ENCODE measurements at regions not wholly inside any gene's neighbourhood (a gene's known extent, or its start where the extent isn't known, plus 50 kb on each side); places are given as distances from the start of the nearest gene placed in this dataset.
"Not testable (repeated sequence)": the region's sequence is repeated elsewhere in the genome, so short reads cannot be mapped to it uniquely, and the experiment has no call there.

- H3K27me3 Mint-ChIP-seq, result no peaks in the 10 kb centered on the region
- H3K4me3 Mint-ChIP-seq, result no peak overlapping the region
- H3K4me1 Mint-ChIP-seq, result no peaks in the 10 kb centered on the region
- H3K27ac Mint-ChIP-seq, result no peak overlapping the region
- ChIA-PET POLR2A (no interaction called here), CTCF (no interaction called here)
- peaks cover 2% of the 10 kb centered on the region for H3K9me3 Mint-ChIP-seq
- DNase-seq (no peak), ATAC-seq (ENCODE audit: low read depth) (no peak)
- intact Hi-C loops (cut with micrococcal nuclease), result no loop called here
- no peaks in the 10 kb centered on the region for H3K36me3 Mint-ChIP-seq (ENCODE audit: low read depth)
- no peak for TF ChIP-seq CTCF (IDR thresholded peaks at IDR 0.05)
Observed at GRCh38 chr6:96410467-96410866, 111.1 kb upstream of the UFL1 start.

- CTCF ChIA-PET, result no interaction called here
- H3K36me3 Mint-ChIP-seq (ENCODE audit: low read depth), result no peaks in the 10 kb centered on the region
- intact Hi-C loops (cut with micrococcal nuclease), result no loop called here
Observed at GRCh38 chr6:96420294-96420693, 101.3 kb upstream of the UFL1 start.

GRCh38 chr6:96433950-96434349 is 87.7 kb upstream of the UFL1 start:
- no peak for ATAC-seq (ENCODE audit: low read depth)
- CTCF ChIA-PET, result no interaction called here
- Mint-ChIP-seq H3K27ac (no peak overlapping the region), H3K9me3 (peaks cover 23% of the 10 kb centered on the region), H3K27me3 (no peaks in the 10 kb centered on the region), H3K36me3 (ENCODE audit: low read depth) (no peaks in the 10 kb centered on the region), H3K4me3 (no peak overlapping the region), H3K4me1 (no peaks in the 10 kb centered on the region)
- POLR2A ChIA-PET, result no interaction called here
- no peak for TF ChIP-seq CTCF (IDR thresholded peaks at IDR 0.05)
- intact Hi-C loops (cut with micrococcal nuclease), result no loop called here
- no peak for DNase-seq

More at GRCh38 chr6:96420294-96420693, 101.3 kb upstream of the UFL1 start:
- Mint-ChIP-seq H3K9me3 (peaks cover 15% of the 10 kb centered on the region), H3K4me3 (no peak overlapping the region), H3K27me3 (no peaks in the 10 kb centered on the region), H3K4me1 (no peaks in the 10 kb centered on the region), H3K27ac (no peak overlapping the region)
- POLR2A ChIA-PET, result no interaction called here
- DNase-seq, result no peak
- ATAC-seq (ENCODE audit: low read depth), result no peak
- no peak for TF ChIP-seq CTCF (IDR thresholded peaks at IDR 0.05)

DNA sequence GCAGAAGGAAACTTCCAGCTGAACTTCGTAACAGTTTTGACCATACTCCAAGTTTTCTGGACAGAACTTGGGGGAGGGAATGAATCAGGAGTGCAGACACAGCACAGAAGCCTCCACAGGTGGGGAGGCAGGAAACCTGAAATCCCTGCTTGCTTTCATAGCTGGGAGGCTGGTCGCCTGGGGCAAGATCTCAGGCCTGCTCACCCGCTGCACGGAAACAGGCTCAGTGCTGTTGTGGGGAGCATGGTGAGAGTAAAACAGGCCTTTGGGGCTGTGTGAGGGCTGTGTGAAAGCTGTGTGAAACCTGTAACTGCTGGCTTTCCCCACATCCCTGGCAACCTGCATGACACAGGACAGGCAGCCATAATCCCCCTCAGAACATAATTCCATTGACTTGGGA is 85.2 kb upstream of the UFL1 start:
- intact Hi-C loops (cut with micrococcal nuclease), result no loop called here
- no peaks in the 10 kb centered on the region for H3K4me1 Mint-ChIP-seq
- no peak overlapping the region for H3K27ac Mint-ChIP-seq
- ChIA-PET CTCF (no interaction called here), POLR2A (no interaction called here)
- no peaks in the 10 kb centered on the region for H3K27me3 Mint-ChIP-seq
- DNase-seq, result no peak
- H3K4me3 Mint-ChIP-seq, result no peak overlapping the region
- no peak for ATAC-seq (ENCODE audit: low read depth)
- no peak for TF ChIP-seq CTCF (IDR thresholded peaks at IDR 0.05)
- H3K36me3 Mint-ChIP-seq (ENCODE audit: low read depth), result no peaks in the 10 kb centered on the region
- H3K9me3 Mint-ChIP-seq, result peaks cover 14% of the 10 kb centered on the region

DNA sequence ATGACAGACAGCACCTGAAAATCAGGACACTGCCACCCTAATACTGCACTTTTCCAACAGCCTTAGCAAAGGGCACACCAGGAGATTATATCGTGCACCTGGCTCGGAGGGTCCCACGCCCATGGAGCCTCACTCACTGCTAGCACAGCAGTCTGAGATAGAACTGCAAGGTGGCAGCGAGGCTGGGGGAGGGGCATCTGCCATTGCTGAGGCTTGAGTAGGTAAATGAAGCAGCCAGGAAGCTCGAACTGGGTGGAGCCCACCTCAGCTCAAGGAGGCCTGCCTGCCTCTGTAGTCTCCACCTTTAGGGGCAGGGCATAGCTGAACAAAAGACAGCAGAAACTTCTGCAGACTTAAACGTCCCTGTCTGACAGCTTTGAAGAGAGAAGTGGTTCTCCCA is 84.4 kb upstream of the UFL1 start:
- H3K27ac Mint-ChIP-seq; H3K4me1 Mint-ChIP-seq; POLR2A ChIA-PET; H3K27me3 Mint-ChIP-seq; intact Hi-C loops (cut with micrococcal nuclease); DNase-seq; H3K4me3 Mint-ChIP-seq; CTCF ChIA-PET; ATAC-seq (ENCODE audit: low read depth); H3K36me3 Mint-ChIP-seq (ENCODE audit: low read depth): not testable (repeated sequence)
- H3K9me3 Mint-ChIP-seq, result peaks cover 12% of the 10 kb centered on the region

DNA sequence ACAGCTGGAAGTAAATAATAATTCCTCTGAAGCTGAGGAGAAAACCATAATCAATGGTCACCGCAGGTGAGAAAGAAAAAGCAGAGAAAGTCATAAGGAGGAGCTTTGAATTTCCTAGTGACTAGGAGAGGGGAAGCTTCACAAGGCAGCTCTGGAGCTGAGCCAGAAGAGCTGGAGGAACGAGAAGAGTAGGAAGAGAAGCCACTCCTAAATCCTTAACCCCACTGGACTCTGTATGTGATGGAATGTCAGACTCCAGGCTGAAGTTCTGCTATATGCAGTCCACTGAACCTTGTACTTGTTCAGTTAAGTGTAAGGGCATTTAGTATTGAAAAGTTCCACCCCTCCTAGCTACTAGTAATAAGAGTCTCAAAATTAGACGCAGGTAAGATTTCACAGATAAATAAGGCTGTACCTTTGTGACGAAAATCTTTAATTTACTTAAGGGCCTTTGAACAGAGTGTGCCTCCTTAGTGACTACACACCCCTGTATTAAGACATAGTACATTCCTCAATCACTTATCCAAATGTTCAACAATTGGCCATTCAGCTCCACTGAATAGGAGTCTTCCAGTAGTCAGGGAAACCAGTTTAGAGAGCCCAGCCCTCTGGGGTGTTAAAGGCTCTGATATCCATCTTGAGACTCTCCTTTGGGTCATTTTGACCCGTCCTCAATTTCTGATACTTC is 71.4 kb upstream of the UFL1 start:
- no peak for TF ChIP-seq CTCF (IDR thresholded peaks at IDR 0.05)
- Mint-ChIP-seq H3K27ac (no peak overlapping the region), H3K4me3 (no peak overlapping the region), H3K36me3 (ENCODE audit: low read depth) (no peaks in the 10 kb centered on the region), H3K9me3 (peaks cover 5% of the 10 kb centered on the region), H3K27me3 (no peaks in the 10 kb centered on the region), H3K4me1 (no peaks in the 10 kb centered on the region)
- ChIA-PET POLR2A (no interaction called here), CTCF (no interaction called here)
- ATAC-seq (ENCODE audit: low read depth) (no peak), DNase-seq (no peak)
- intact Hi-C loops (cut with micrococcal nuclease), result no loop called here
